GM12865 (cell line): ENCODE measurements at regions not wholly inside any gene's neighbourhood (a gene's known extent, or its start where the extent isn't known, plus 50 kb on each side); places are given as distances from the start of the nearest gene placed in this dataset.

ENCODE experiments used
- DNase-seq: peaks from one replicate; pipeline ENCODE4 v3.0.0; 2010; ENCODE audit warnings: low read depth
- H3K4me3 ChIP-seq: 2 replicates; pipeline ENCODE4 v1.5.1; 2011; ENCODE audit warnings: mild to moderate bottlenecking, low read depth, low read length, control low read depth
- TF ChIP-seq, protein P1 (sequence below): IDR thresholded peaks from 2 replicates; pipeline ENCODE4 v1.5.1; 2011; ENCODE audit warnings: low read length, control low read depth, low read depth, inconsistent platforms; ENCODE audit not compliant: insufficient read depth; ENCODE audit errors: missing control alignments

DNA sequence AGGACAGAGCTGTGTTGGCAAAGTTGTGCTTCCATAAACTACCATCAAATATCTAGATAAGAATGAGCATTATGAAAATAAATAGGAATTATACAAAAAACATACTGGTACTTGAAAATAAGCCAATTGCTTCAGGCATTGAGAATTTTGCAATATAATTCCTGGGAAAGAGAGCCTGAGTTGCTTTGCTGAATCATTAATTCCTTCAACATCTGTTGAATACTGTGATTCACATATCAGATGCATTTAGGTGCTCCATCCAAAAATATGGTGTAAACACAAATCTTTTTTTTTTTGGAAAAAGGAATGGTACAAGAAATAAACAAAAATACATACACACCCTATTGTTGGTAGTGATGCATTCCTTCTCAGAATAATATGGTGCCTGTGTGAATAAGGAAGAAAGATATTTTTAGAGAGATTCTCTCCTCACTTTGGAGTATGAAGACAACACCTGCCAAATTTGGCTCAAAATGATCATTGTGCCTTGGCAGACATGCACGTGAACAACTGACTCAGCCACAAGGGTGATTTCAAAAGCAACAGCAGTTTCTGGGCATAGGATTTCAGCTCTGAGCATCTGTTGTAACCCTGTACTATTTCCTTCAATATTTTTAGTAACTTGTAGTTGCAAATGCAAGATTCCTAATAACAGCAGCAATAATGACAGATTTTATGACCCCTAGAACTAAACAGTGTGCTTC, 96.7 kb downstream of the CAVIN4 start:
- TF ChIP-seq, protein P1, sequence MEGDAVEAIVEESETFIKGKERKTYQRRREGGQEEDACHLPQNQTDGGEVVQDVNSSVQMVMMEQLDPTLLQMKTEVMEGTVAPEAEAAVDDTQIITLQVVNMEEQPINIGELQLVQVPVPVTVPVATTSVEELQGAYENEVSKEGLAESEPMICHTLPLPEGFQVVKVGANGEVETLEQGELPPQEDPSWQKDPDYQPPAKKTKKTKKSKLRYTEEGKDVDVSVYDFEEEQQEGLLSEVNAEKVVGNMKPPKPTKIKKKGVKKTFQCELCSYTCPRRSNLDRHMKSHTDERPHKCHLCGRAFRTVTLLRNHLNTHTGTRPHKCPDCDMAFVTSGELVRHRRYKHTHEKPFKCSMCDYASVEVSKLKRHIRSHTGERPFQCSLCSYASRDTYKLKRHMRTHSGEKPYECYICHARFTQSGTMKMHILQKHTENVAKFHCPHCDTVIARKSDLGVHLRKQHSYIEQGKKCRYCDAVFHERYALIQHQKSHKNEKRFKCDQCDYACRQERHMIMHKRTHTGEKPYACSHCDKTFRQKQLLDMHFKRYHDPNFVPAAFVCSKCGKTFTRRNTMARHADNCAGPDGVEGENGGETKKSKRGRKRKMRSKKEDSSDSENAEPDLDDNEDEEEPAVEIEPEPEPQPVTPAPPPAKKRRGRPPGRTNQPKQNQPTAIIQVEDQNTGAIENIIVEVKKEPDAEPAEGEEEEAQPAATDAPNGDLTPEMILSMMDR: no peak
- H3K4me3 ChIP-seq: no peak overlapping the region
- DNase-seq: no peak

- no peak for DNase-seq
- TF ChIP-seq, protein P1: no peak
- no peak overlapping the region for H3K4me3 ChIP-seq
These were observed 102.0 kb downstream of the CAVIN4 start for GRCh38 chr9:100679834-100680233.

GRCh38 chr9:100686420-100686819, 108.5 kb downstream of the CAVIN4 start:
- H3K4me3 ChIP-seq: no peak overlapping the region
- no peak for DNase-seq
- TF ChIP-seq, protein P1: no peak

- H3K4me3 ChIP-seq: no peak overlapping the region
- peak; percentile 21 for DNase-seq
These were observed 111.8 kb downstream of the CAVIN4 start for GRCh38 chr9:100689635-100690034.

GRCh38 chr9:100690438-100690837, 112.6 kb downstream of the CAVIN4 start:
- TF ChIP-seq, protein P1: no peak
- DNase-seq: peak; percentile 8
- no peak overlapping the region for H3K4me3 ChIP-seq

More at GRCh38 chr9:100689635-100690034, 111.8 kb downstream of the CAVIN4 start:
- TF ChIP-seq, protein P1: no peak

DNA sequence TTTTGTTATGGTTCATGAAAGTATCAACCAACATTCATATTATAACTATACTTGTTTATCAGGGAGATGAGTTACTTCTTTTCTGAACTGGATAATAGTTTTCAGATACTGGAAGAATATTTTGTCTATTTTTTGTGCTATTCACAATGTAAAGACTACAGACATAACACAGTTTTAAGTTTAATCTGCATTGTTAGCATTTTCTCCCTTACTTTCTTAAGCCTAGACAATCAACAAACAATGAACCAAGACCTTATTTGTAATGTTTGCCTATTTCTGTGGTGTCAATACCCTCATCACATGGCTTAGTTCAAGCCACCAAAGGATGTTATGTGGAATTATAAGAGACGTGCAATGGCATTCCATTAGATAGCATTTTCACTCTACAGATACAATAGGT, 119.5 kb downstream of the CAVIN4 start:
- H3K4me3 ChIP-seq: no peak overlapping the region
- no peak for DNase-seq
- TF ChIP-seq, protein P1: no peak

DNA sequence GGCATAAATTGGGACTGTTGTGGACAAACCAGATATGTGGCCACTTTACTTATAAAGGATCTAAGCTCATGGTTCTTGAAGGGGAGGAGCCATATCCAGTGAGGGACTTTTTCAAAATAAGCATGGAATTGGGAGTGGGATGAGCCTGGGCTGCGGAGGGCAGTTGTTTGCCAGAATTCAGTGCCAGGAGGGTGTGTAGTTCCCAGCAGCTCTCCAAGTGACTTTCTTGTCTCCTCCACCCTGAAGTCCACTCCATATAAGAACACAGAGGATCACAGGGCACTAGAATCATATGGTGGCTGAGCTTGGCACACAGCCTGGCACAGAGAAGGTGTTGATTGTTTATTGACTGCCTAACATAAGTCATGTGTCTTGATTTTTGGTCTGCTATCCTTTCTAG, 121.1 kb downstream of the CAVIN4 start:
- DNase-seq: no peak
- H3K4me3 ChIP-seq: no peak overlapping the region
- TF ChIP-seq, protein P1: no peak
